GM21737 (cell line): ENCODE measurements at regions not wholly inside any gene's neighbourhood (a gene's known extent, or its start where the extent isn't known, plus 50 kb on each side); places are given as distances from the start of the nearest gene placed in this dataset.

Experiments
- ATAC-seq: cut with Tn5 transposase; IDR thresholded peaks from one replicate; pipeline ENCODE4 v1.9.1; 2021; ENCODE audit warnings: mild to moderate bottlenecking, moderate library complexity; ENCODE audit not compliant: unreplicated experiment

- ATAC-seq, result no peak
Observed at GRCh38 chr6:170483413-170483812, 69.7 kb downstream of the PSMB1 start.

GRCh38 chr6:170480050-170480692 lies 72.9 kb downstream of the PSMB1 start:
- no peak for ATAC-seq

GRCh38 chr6:170476360-170476759 lies 76.7 kb downstream of the PSMB1 start:
- ATAC-seq, result no peak

GRCh38 chr6:170475118-170475517 lies 78.0 kb downstream of the PSMB1 start:
- ATAC-seq, result no peak

GRCh38 chr6:170473801-170474200 lies 79.3 kb downstream of the PSMB1 start:
- no peak for ATAC-seq

GRCh38 chr6:170473301-170473717 lies 79.8 kb downstream of the PSMB1 start:
- no peak for ATAC-seq

GRCh38 chr6:170471491-170471890 lies 81.6 kb downstream of the PSMB1 start:
- ATAC-seq, result no peak

- ATAC-seq, result no peak
Observed at GRCh38 chr6:170470734-170471133, 82.4 kb downstream of the PSMB1 start.

- no peak for ATAC-seq
Observed at GRCh38 chr6:170464524-170464979, 88.6 kb downstream of the PSMB1 start.

GRCh38 chr6:170464080-170464479 lies 89.0 kb downstream of the PSMB1 start:
- ATAC-seq, result no peak

GRCh38 chr6:170463101-170463721 lies 89.9 kb downstream of the PSMB1 start:
- ATAC-seq, result no peak

- no peak for ATAC-seq
Observed at GRCh38 chr6:170462366-170463020, 90.6 kb downstream of the PSMB1 start.

GRCh38 chr6:170461556-170462365 lies 91.3 kb downstream of the PSMB1 start:
- ATAC-seq, result no peak

- no peak for ATAC-seq
Observed at GRCh38 chr6:170461111-170461510, 92.0 kb downstream of the PSMB1 start.

GRCh38 chr6:170460641-170461040 lies 92.5 kb downstream of the PSMB1 start:
- ATAC-seq, result no peak

- ATAC-seq, result peak; percentile 91
Observed at GRCh38 chr6:170459451-170459850, 93.7 kb downstream of the PSMB1 start.

GRCh38 chr6:170456886-170457698 lies 96.0 kb downstream of the PSMB1 start:
- no peak for ATAC-seq
